ENCODE measurements at regions not wholly inside any gene's neighbourhood (a gene's known extent, or its start where the extent isn't known, plus 50 kb on each side); places are given as distances from the start of the nearest gene placed in this dataset.
"Not testable (repeated sequence)": the region's sequence is repeated elsewhere in the genome, so short reads cannot be mapped to it uniquely, and the experiment has no call there.

DNA sequence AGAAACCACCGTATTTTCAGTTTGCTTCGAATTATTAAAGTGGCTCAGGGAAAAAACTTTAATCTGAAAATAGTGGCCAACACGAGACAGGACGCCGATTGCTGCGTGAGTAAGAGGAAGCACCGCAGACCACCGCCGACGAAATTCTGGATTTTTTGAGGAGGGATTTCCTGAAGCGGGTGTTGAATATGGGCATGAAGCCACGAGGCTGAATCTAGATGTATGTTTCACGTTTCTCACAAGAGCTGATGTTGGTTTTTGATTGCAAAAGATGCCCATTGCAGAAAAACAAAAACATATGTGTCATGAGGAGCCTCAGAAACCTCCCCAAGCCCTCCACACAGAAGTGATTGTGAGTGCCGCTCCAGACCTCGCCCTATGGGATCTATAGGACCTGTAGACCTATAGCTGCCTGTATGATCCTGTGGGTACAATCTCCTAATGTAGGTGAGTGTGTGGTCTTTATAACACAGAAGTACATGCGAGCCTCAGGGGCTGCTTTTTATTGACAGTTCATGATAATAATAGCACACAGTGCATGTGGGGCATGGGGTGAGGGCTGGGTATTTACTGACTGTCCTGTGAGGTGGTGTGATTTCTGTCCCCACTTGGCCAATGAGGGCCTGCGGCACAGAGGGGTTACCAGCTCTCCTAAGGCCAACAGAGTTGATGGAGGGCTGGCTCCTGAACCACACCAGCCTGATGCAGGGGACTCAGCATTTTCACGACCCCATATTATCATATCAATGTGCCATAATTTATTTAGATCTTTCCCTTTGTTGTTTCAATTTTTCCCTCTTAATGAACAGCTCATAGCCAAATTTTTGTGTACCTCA is 243.9 kb downstream of the DLL1 start:
- DNase-seq, result no peak

- no peak for DNase-seq
These were observed 244.8 kb downstream of the DLL1 start for GRCh38 chr6:170045981-170046667.

DNA sequence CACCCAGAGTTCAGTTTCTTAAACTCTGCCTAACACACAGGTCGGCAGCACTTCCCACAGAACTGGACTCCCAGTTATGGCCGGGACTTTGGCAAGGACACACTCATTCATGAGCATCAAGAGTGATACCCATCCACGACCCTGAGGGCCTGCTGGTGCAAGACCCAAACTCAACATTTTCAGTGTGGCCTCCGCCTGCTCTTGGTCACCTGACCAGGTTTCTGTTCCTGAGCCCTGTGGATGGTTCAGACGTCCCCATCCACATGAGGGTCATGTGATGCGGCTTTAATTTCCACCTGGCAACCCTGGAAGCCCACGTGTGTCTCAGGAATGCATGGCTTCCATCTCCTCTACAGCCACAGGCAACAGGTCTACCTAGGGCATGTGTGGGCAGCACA is 245.3 kb downstream of the DLL1 start:
- DNase-seq, result no peak

DNA sequence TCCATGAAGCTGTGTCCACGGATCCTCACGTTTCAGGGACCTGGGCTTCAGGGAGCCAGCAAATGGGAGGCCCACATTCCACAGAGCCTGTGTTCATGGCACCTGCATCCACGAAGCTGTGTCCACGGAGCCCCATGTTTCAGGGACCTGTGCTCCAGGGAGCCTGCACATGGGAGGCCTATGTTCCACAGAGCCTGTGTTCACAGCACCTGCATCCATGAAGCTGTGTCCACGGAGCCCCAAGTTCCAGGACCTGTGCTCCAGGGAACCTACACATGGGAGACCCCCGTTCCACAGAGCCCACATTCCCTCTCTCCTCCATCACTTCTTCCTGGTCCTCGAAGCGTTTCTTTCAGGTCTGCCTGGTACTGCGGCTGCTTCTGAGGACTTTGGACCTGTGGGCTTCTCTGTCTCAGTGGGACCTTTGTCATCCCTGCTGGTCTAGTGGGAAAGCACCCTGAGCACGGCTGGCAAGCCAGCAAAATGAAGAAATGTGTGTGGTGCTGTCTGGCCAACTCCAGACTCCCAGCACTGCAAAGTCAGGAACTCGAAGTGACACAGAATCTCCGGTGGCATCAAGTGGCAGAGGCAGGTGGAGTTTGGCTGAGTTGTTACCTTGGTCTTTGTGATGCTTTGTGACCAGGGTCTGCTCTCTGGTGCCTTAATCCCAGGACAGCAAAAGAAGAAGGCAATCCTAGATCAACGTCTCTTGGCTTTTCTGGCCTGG is 245.9 kb downstream of the DLL1 start:
- no peak for DNase-seq

DNA sequence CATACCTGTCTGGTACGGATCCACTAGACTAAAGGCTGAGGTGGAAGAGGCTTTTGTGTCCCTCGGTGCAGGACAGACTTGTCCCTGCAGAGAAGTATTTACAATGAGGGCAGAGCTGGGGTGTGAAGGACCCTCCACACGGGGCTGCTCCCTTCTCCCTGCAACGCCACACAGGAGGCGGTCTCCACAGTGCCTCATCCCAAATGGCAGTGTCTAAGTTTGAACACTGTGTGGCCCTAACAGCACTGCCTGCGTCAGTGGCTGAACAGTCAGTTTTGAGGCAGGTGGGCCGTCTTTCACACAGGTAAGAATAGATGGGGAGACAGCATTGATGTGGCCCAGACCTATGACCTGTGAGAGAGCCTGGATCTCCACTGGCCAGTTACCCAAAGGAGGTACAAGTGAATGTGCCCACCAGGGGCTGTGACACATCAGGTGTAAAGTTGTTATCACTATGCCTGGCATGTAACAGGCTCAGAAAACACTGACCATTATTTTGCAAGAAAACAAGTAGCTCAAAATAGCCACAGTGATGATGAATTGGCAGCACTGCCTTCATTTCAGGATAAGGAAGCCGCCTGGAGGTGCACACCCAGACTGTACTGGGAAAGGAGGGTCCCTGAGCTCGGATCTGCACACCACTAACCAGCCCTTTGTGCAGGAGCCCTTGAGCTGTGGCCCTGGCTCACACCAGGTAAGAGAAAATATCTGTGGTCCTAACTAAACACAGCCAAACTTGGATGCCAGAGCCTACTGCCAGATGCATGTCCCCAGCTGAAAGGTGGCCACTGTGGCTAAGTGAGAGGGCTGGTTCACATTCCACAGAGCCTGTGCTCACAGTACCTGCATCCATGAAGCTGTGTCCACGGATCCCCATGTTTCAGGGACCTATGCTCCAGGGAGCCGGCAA is 246.7 kb downstream of the DLL1 start:
- no peak for DNase-seq

DNA sequence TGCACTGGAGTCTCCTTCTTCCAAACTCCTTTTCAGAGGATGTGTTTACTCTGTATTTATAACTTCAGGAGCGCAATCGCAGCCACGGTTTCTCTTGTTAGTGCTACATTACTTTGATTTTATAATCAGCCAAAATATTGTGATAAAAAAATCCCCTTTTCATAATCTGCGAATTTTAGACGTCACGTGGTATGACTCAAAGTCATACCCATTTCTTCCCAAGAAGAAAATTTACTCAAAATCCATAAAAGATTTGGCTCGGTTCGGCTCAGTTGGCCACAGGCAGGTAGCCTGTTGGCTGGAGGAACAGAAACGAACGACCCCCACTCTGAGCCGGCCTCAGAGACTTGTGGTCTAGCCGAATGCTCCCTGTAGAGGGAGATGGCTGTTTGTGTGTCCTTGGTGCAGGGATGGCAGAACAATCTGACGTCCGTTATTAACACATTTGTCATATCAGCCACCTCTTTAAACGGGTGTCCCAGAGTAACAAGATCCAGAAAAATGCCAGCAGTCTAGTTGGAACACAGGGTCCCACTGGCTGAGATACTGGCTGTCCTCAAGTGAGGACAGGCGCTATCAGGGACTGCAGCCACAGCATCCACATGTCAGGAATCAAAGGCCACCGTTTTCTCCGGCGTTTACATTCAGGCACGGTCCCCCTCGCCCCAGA is 247.6 kb downstream of the DLL1 start:
- DNase-seq, result no peak

DNA sequence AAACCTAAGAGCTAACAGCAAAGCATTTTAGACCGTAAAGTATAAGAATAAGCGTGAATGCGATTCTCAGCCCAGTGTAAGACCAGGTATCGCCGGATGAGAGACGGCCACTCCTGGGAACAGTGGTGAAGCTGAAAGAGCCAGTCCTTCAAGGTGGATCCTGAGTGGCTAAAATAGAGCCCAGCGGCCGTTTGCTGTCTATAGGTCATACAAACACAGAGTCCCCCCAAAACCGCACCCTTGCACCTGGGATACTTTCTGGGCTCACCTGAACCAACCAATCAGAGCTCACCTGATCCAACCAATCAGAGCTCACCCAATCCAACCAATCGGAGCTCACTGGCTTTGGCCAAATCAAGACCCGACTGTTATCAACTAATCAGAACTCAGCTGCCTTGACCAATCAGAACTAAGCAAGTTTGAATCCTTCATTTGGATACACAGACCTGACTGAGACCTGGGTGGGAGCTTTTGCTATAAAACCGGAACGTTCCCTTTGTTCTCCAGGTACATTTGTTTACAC is 248.2 kb downstream of the DLL1 start:
- no peak for DNase-seq

GRCh38 chr6:170042123-170042522 is 248.8 kb downstream of the DLL1 start:
- no peak for DNase-seq

DNA sequence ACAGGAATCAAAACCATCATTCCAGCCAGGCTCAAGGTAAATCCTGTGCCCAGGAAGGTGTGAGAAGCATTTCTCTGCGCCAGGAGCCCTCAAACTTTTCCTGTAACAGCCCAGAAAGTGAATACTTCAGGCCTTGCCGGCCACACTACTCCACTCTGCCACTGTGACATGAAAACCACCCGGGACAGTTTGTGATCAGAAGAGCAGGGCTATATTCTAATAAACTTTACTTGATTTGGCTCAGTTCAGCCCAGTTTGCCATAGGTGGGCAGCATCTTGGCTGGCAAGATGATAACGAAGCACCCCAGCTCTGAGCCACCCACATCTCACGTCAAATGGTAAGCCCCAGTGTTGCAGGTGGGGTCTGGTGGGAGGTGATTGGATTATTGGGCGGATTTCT is 249.4 kb downstream of the DLL1 start:
- DNase-seq, result no peak

- no peak for DNase-seq
These were observed 250.0 kb downstream of the DLL1 start for GRCh38 chr6:170040906-170041305.

- no peak for DNase-seq
These were observed 250.8 kb downstream of the DLL1 start for GRCh38 chr6:170040115-170040500.

DNA sequence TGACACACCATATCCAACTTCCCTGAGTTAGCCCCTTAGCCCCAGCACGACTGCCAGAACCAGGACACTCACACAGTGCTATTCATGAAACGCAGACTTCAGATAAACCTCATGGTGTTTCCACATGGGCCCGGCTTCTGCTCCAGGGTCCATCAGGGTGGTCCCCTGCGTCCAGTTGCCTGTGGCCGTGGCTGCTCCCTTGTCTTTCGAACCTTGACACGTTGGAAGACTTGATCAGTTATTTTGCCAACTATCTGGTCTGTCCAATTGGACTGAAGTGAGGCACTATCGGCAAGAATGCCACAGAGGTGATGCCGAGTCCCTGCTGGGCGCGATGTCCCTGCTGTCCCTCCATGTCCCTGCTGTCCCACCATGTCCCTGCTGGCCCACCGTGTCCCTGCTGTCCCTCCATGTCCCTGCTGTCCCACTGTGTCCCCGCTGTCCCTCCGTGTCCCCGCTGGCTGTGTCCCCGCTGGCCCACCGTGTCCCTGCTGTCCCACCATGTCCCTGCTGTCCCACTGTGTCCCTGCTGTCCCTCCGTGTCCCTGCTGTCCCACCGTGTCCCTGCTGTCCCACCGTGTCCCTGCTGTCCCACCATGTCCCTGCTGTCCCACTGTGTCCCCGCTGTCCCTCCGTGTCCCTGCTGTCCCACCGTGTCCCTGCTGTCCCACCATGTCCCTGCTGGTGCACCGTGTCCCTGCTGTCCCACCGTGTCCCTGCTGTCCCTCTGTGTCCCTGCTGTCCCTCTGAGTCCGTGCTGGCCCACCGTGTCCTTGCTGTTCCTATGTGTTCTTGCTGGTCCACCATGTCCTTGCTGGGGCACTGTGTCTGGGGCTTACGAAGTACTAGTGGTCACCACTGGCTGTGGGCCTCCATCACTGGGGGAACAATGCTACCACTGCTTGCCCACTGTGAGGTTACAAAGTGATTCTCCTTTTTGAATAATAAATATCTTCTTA is 251.4 kb downstream of the DLL1 start:
- DNase-seq, result no peak

DNA sequence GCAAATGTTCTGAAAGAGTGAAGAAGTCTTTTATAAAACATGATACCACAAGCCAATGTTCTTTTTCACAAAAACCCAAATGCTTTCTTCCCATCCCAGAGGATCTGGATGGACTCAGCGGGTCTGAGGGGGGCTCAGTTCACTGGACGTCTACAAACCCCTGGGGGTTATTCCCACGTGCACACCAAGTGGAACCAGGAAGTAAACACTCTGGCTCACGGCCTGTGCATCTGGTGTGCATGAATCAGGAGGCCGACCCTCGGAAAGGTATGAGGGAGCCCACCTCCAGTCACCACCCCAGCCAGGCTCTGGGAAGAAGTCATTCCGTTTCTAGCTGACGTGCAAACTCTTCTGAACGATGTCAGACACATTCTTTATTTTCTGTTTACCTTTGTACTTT is 252.2 kb downstream of the DLL1 start:
- DNase-seq, result no peak

DNA sequence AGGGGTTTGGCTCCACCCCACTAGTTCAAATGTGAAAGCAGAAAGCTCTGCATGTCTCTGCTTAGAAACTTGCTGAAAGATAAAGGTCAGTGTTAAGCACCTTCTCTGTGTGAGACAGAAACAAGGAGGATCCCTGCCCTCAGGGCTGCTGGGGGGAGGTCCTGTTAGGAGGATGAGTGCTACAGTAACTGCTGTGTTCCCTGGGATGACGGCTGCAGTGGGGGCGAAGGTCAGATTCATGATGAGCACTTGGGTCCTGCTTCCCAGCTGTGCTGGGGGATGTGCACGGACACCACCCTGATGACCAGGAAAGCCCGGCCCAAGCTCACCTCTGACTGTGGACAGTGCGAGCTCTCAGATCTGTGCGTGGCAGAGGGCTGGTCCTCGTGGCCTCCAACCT is 252.6 kb downstream of the DLL1 start:
- no peak for DNase-seq

DNA sequence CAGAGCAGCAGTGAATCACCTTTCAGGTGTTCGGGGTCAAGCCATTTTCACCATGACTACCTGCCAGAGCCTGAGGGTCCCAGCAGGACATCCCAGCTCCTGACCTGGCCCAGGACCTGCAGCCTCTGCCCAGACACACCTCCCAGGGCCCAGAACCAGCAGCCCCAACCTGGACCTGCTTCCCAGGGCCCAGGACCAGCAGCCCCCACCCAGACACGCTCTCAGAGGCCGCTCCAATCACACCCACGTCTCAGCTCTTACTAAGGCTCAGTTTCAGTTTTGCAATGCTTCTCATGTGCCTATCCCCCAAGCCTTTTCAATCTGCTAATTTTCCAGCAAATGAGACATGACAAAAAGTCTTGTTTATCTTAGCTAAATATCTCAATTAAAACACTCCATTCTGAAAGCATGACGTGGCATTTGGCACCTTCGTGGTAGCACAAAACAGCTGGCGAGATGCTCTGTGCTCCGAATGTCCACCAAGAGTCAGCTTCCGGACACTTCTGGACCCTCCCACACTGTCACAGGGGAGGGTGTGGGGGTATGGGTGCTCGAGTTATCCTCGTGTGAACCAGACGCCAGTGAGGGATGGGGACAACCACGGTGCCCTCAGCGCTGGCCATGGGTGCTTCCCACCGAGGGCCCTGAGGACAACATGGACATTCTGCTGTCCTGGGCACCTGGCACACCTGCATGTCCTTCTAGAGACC is 253.2 kb downstream of the DLL1 start:
- no peak for DNase-seq

DNA sequence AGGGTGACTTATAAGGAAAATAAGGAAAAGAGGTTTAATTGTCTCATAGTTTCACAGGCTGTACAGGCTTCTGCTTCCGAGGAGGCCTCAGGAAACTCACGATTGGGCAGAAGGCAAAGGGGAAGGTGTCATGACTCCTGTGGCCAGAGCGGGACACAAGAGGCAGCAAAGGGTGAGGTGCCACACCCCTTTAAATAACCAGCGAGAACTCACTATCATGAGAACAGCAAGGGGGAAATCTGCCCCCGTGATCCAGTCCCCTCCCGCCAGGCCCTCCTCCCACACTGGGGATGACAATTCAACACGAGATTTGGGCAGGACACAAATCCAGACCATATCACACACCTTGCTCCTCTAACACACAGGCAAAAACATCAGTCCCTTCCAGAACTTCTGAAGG is 254.0 kb downstream of the DLL1 start:
- DNase-seq, result no peak

DNA sequence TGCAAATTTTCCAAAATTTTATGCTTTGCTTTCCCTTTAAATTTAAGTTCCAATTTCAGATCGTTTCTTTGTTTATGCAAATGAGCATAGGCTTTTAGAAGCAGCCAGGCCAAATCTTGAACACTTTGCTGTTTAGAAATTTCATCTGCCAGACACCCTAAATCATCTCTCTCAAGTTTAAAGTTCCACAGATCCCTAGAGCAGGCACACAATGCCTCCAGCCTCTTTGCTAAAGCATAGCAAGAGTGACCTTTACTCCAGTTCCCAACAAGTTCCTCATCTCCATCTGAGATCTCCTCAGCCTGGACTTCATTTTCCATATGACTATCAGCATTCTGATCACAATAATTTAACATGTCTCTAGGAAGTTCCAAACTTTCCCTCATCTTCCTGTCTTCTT is 254.5 kb downstream of the DLL1 start:
- DNase-seq, result not testable (repeated sequence)

- DNase-seq, result no peak
These were observed 255.0 kb downstream of the DLL1 start for GRCh38 chr6:170035901-170036304.

GRCh38 chr6:170035044-170035443 is 255.8 kb downstream of the DLL1 start:
- DNase-seq, result no peak
